CD14-positive monocyte (primary cell): ENCODE measurements at regions not wholly inside any gene's neighbourhood (a gene's known extent, or its start where the extent isn't known, plus 50 kb on each side); places are given as distances from the start of the nearest gene placed in this dataset.

Experiments used
- DNase-seq, 3 donors: peaks; one replicate each; pipeline ENCODE4 v3.0.0-alpha.2; 2011 to 2022
- H2AFZ ChIP-seq: 2 replicates; pipeline ENCODE4 v1.6.0; 2012; ENCODE audit warnings: mild to moderate bottlenecking, low read depth, low read length, inconsistent platforms; ENCODE audit not compliant: insufficient read depth, poor library complexity, severe bottlenecking
- H3K27ac ChIP-seq, 2 donors: 1 replicate in 1 of 2; 2 replicates in 1 of 2; pipeline ENCODE4 v1.5.1; 2012 to 2013; ENCODE audit warnings: low read length in 2 of 2, control low read depth in 1 of 2, inconsistent platforms in 1 of 2, low read depth in 1 of 2, mild to moderate bottlenecking in 1 of 2
- H3K27me3 ChIP-seq, 2 donors: one replicate each; pipeline versions ENCODE4 v1.6.0 to v1.6.1; 2011 to 2013; ENCODE audit warnings: low read length in 2 of 2; ENCODE audit not compliant: control insufficient read depth in 2 of 2, insufficient read depth in 2 of 2
- H3K36me3 ChIP-seq, 2 donors: replicated peaks in 1 of 2; 1 replicate in 1 of 2; 2 replicates in 1 of 2; pipeline versions ENCODE4 v1.5.1 to v1.6.1; 2012 to 2013; ENCODE audit warnings: low read length in 2 of 2, control low read depth in 1 of 2, inconsistent platforms in 1 of 2, mild to moderate bottlenecking in 1 of 2; ENCODE audit not compliant: insufficient read depth in 2 of 2, control insufficient read depth in 1 of 2
- H3K4me1 ChIP-seq, 2 donors: 1 replicate in 1 of 2; 2 replicates in 1 of 2; pipeline versions ENCODE4 v1.5.1 to v1.6.1; 2012 to 2013; ENCODE audit warnings: low read length in 2 of 2, control low read depth in 1 of 2, inconsistent platforms in 1 of 2, mild to moderate bottlenecking in 1 of 2, moderate library complexity in 1 of 2; ENCODE audit not compliant: insufficient read depth in 2 of 2, control insufficient read depth in 1 of 2
- H3K4me2 ChIP-seq: replicated peaks from 2 replicates; pipeline ENCODE3; 2012; ENCODE audit warnings: low read length, moderate library complexity, mild to moderate bottlenecking; ENCODE audit not compliant: poor library complexity, severe bottlenecking; ENCODE audit errors: extremely low read depth
- H3K4me3 ChIP-seq, 3 experiments: fragments of 200-600 bp in 1 of 3; sonication (generic) in 1 of 3; replicated peaks in 1 of 3; 1 replicate in 2 of 3; 2 replicates in 1 of 3; pipeline ENCODE4 v1.5.1; 2011 to 2013; ENCODE audit warnings: low read length in 3 of 3, mild to moderate bottlenecking in 3 of 3, control low read depth in 2 of 3, low read depth in 2 of 3, inconsistent platforms in 1 of 3, moderate library complexity in 1 of 3
- H3K79me2 ChIP-seq: 2 replicates; pipeline ENCODE4 v1.6.0; 2012; ENCODE audit warnings: mild to moderate bottlenecking, control low read depth, inconsistent platforms, low read length, moderate library complexity; ENCODE audit not compliant: insufficient read depth
- H3K9ac ChIP-seq: 2 replicates; pipeline ENCODE4 v1.6.0; 2017; ENCODE audit warnings: low read length, mild to moderate bottlenecking; ENCODE audit not compliant: insufficient read depth, poor library complexity, severe bottlenecking
- H3K9me3 ChIP-seq, 2 donors: replicated peaks in 1 of 2; 1 replicate in 1 of 2; 2 replicates in 1 of 2; pipeline versions ENCODE4 v1.5.1 to v1.6.1; 2012 to 2013; ENCODE audit warnings: low read length in 2 of 2, control low read depth in 1 of 2; ENCODE audit not compliant: control insufficient read depth in 1 of 2, insufficient read depth in 1 of 2
- H4K20me1 ChIP-seq: 2 replicates; pipeline ENCODE4 v1.6.0; 2012; ENCODE audit warnings: mild to moderate bottlenecking, low read length, control low read depth, moderate library complexity; ENCODE audit not compliant: insufficient read depth
- H3K27ac Mint-ChIP-seq, 7 donors: one replicate each; pipeline ENCODE4 v1.8.0; 2020; ENCODE audit warnings: mild to moderate bottlenecking in 7 of 7, mixed read lengths in 7 of 7, moderate library complexity in 6 of 7, inconsistent platforms in 2 of 7
- H3K27me3 Mint-ChIP-seq, 3 donors: one replicate each; pipeline ENCODE4 v1.8.0; 2021 to 2022; ENCODE audit warnings: low read depth in 3 of 3, mild to moderate bottlenecking in 3 of 3, mixed read lengths in 3 of 3, moderate library complexity in 3 of 3, inconsistent platforms in 1 of 3
- H3K36me3 Mint-ChIP-seq, 2 donors: one replicate each; pipeline ENCODE4 v1.8.0; 2020; ENCODE audit warnings: mixed read lengths in 2 of 2, inconsistent platforms in 1 of 2, mild to moderate bottlenecking in 1 of 2
- H3K4me1 Mint-ChIP-seq: one replicate; pipeline ENCODE4 v1.8.0; 2020; ENCODE audit warnings: mild to moderate bottlenecking, mixed read lengths
- H3K4me3 Mint-ChIP-seq, 2 donors: one replicate each; pipeline ENCODE4 v1.8.0; 2020; ENCODE audit warnings: mild to moderate bottlenecking in 2 of 2, mixed read lengths in 2 of 2, moderate library complexity in 1 of 2
- H3K9me3 Mint-ChIP-seq, 7 donors: one replicate each; pipeline ENCODE4 v1.8.0; 2020 to 2022; ENCODE audit warnings: mixed read lengths in 7 of 7, mild to moderate bottlenecking in 6 of 7, moderate library complexity in 6 of 7, inconsistent platforms in 2 of 7
- WGBS: methylation state at CpG from one replicate; pipeline ENCODE4 v1.1.5; 2013; ENCODE audit warnings: missing lambda C conversion rate; ENCODE audit not compliant: insufficient coverage; 5-methylcytosine and 5-hydroxymethylcytosine counted together
- intact Hi-C, 2 donors: fragments of 100-400 bp; cut with micrococcal nuclease; formaldehyde crosslinking; loops; one replicate each; pipeline versions ENCODE4 v1.15.0 to v1.15.1; 2023
- TF ChIP-seq, protein P1 (sequence below): fragments of 200-600 bp; IDR thresholded peaks from one replicate; pipeline ENCODE4 v1.8.0; 2022; ENCODE audit warnings: antibody characterized with exemption, mild to moderate bottlenecking

DNA sequence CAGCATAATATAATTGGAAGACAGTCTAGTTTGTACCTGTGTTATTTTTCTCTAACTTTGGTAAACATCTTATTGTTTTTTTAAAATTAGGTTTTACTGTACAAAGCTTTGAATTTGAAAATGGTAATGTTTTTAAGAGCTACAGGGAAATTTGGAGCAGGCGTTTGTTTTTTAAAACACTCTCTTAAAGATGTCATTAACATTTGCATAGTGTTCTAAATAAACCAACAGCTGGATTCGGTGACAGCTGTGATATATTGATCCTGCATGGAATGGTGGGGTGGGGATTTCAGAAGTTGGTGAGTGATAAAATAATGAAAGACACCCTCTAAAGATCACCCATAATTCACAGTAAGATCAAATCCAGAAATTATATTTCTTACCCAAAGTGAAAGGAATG, 97.9 kb upstream of the PRL start:
- Mint-ChIP-seq H3K4me3 (no peak overlapping the region), H3K27ac (no peak overlapping the region), H3K4me1 (no peaks in the 10 kb centered on the region), H3K36me3 (no peaks in the 10 kb centered on the region), H3K27me3 (peaks cover 0 to 3% (median 0%) of the 10 kb centered on the region in 3 donors), H3K9me3 (peaks cover 2 to 7% (median 3%) of the 10 kb centered on the region in 7 donors)
- Histone ChIP-seq H3K4me1 (no peaks in the 10 kb centered on the region), H3K36me3 (no peaks in the 10 kb centered on the region), H3K27ac (no peak overlapping the region), H4K20me1 (no peaks in the 10 kb centered on the region), H3K4me2 (no peak overlapping the region), H3K9me3 (peaks cover 0 to 4% of the 10 kb centered on the region in 2 donors), H3K4me3 (no peak overlapping the region), H3K79me2 (no peaks in the 10 kb centered on the region), H2AFZ (no peak overlapping the region), H3K27me3 (no peaks in the 10 kb centered on the region), H3K9ac (no peak overlapping the region)
- TF ChIP-seq, protein P1, sequence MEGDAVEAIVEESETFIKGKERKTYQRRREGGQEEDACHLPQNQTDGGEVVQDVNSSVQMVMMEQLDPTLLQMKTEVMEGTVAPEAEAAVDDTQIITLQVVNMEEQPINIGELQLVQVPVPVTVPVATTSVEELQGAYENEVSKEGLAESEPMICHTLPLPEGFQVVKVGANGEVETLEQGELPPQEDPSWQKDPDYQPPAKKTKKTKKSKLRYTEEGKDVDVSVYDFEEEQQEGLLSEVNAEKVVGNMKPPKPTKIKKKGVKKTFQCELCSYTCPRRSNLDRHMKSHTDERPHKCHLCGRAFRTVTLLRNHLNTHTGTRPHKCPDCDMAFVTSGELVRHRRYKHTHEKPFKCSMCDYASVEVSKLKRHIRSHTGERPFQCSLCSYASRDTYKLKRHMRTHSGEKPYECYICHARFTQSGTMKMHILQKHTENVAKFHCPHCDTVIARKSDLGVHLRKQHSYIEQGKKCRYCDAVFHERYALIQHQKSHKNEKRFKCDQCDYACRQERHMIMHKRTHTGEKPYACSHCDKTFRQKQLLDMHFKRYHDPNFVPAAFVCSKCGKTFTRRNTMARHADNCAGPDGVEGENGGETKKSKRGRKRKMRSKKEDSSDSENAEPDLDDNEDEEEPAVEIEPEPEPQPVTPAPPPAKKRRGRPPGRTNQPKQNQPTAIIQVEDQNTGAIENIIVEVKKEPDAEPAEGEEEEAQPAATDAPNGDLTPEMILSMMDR: no peak
- intact Hi-C loops: no loop called here
- DNase-seq: no peak
- no CpG with 5 or more reads among the region's 2 CpGs for WGBS

- WGBS: 95% methylated on average over 4 of the region's 4 CpGs
Measured at GRCh38 chr6:22399693-22400092, 102.9 kb upstream of the PRL start.

More at GRCh38 chr6:22399693-22400092, 102.9 kb upstream of the PRL start:
- H2AFZ ChIP-seq: no peak overlapping the region
- Mint-ChIP-seq H3K27me3 (no peaks in the 10 kb centered on the region), H3K27ac (no peak overlapping the region), H3K36me3 (no peaks in the 10 kb centered on the region), H3K9me3 (peaks cover 0 to 8% (median 4%) of the 10 kb centered on the region in 7 donors), H3K4me1 (no peaks in the 10 kb centered on the region), H3K4me3 (no peak overlapping the region)
- H3K4me1 ChIP-seq: no peaks in the 10 kb centered on the region
- no peaks in the 10 kb centered on the region for H4K20me1 ChIP-seq
- no peaks in the 10 kb centered on the region for H3K79me2 ChIP-seq
- no peak overlapping the region for H3K9ac ChIP-seq
- no peak overlapping the region for H3K4me3 ChIP-seq
- intact Hi-C loops: no loop called here
- no peaks in the 10 kb centered on the region for H3K27me3 ChIP-seq
- H3K9me3 ChIP-seq: no peaks in the 10 kb centered on the region
- no peak overlapping the region for H3K4me2 ChIP-seq
- H3K27ac ChIP-seq: no peak overlapping the region
- DNase-seq: no peak
- H3K36me3 ChIP-seq: no peaks in the 10 kb centered on the region
- TF ChIP-seq, protein P1: no peak
